Activated T-helper 9 cell treated with anti-CD3 and anti-CD28 coated beads, Interleukin-2, amount 50 U/mL, for 16 hours (primary cell): ENCODE measurements at regions not wholly inside any gene's neighbourhood (a gene's known extent, or its start where the extent isn't known, plus 50 kb on each side); places are given as distances from the start of the nearest gene placed in this dataset.
"Not testable (repeated sequence)": the region's sequence is repeated elsewhere in the genome, so short reads cannot be mapped to it uniquely, and the experiment has no call there.

Experiments used
- DNase-seq: peaks from one replicate; pipeline ENCODE4 v3.0.0-alpha.2; 2020; ENCODE audit warnings: low read depth

DNA sequence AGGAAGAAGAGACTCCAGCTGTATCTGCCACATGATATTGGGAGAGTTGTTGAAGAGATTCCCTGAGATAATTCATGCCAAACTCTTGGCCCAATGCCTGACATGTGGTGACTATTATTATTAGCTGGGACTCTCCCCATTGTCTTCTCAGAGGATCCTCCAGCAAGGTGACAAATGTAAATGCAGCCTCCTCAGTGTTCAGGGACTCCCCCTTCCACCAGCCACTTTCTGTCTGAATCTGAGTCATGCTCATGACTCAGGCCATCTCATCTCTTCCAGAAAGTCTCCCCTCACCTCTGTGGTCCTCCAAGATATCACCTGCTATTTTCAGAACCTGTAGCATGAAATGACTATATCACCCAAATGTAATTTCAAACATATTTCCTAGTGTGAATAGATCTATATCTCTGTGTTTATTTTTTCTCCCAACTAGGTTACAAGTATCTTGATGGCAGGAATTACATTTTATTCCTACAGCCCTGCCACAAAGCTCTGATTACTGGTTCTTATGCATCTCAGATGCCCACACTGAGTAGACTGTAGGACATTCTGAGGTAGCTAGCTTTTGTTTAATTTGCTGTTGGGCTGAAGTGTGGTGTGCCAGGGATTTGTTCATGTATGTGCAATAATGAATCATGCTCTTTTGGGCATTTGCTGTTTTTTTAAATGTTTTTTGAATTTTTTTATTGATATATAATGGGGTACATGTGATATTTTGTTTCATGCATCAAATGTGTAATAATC is 126.6 kb upstream of the IL12B start:
- peak; percentile 35 for DNase-seq

DNA sequence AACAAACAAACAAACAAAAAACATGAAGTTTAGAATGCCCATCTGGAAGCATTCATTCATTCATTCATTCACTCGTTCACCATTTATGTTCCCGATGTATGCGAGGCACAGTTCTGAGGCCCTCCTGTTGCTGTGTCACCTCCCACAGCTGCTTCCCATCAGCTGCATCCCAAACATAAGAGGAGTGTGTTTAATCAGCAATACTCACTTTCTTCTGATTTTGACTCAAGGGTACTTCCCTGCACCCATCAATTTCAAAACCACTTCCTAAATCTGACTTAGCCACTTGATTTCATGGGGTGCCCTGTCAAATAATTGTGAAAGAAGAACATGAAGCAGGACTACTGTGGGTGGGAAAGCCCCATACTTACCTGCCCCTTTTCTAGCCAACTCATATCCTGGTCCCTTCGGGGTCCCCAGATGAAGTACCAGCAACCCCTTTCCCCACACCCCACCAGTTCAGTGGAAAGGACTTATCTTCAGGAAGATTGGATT is 128.0 kb upstream of the IL12B start:
- DNase-seq = peak; percentile 15

DNA sequence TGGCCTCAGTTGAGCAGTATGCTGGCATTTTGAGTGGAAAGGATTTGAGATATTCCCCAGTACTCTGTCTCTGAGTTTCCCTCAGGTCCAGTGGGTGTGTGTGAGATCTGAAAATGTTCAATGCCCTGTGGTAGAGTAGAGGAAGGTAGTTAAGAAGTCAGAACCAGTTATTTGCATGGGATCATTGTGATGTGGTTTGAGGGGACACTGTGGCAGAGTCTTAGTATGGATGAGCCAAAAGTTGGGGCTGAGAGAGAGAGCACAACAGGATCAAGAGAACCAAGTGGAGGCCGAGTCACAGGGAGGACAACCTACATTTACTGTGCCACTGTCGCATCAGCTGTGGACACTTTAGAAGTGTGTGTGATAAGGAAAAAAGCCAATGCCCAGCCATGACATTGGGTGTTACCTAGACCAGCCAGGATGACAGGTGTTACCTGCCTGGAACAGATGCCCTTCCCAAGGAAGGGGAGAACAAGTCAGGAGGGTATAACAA is 128.9 kb upstream of the IL12B start:
- no peak for DNase-seq

DNA sequence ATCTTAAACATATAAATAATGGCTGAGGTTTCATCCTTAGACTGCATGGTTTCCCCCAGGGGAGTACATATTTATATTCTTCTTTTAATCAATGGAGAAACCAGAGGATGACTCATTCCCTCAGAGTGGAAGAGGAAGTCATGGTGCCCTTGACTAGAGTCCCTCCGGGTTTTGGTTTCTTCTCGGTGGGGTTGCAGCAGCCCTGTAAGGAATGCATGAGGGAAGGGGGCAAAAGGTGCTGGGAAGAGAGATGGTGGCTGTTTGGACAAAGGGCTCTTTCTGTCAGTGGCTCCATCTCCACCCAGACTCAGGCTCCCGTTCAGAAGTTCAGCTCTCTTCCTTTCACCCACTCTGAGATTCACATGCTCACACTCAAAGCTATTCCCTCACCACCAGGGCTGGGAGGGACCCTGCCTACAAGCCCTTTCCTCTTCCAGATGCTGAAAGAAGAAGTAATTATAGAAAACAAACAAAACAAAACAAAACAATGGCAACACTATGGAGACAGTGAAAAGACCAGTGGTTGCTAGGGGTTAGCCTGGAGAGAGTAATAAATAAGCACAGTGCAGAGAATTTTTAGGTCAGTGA is 129.8 kb upstream of the IL12B start:
- no peak for DNase-seq

DNA sequence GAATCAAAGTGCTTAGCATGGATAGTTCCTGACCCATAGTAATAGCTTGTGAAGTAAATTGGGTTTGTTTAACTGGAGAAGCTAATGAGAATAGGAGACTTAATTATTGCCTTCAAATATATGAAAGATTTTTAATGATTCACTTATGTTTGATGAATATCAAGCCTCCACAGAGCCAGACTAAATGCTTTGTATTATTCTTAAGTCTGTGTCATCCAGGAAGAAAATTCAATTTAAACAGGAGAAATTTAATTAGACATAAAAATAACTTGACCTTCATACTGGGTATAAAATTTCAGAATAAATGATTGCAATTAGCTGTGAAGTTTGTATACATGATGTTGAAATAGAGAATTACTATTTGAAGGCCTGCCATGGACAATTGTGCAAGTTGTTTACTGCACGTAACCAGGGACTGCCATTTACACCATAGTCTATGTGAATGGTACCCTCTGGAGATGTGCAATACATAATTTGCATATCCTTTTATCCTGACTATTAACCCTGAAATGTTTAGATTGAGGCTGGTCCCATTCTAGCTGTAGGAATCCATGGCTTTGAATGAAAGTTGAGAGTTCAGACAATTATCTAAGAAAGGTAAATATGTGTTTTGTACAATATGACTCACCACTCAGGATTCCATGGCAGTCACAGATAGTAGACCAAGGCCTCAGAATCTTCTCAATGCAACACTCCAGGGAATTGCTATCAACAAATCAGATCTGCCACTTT is 133.5 kb upstream of the IL12B start:
- no peak for DNase-seq

DNA sequence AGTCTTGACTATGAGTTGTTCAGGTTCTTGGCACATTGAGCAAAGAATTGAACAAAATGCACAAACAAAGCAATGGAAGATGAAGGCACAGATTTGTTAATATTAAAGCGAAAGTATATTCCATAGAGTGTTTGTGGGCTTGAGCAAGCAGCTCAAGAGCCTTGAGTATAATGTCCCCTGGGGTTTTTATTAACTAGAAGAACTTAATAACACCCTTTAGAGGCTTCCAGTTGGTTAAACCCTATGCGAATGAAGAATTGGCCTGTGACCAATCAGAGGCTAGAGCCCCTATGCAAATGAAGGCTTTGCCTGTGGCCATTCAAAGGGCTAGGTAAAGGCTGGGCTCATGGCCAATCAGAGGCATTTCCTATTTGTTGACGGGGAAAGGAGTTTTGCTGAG is 135.3 kb upstream of the IL12B start:
- no peak for DNase-seq

DNA sequence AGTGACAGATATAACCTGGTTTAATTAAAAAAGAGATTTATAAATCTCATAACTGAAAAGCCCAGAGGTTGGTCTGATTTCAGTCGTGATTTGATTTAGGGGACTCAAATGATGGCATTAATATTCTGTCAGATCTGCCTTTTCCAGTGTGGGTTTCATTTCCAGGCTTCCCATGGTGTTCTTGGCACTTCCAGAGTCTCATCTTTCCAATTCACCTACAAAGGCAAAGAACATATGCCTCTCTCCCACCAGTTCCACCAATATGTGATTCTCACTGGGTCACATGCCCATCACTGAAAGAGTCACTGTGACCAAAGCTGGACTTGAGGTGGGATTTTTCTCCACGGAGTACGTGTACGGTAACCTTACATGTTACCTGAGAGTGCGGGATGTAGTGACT is 137.4 kb upstream of the IL12B start:
- DNase-seq = no peak

DNA sequence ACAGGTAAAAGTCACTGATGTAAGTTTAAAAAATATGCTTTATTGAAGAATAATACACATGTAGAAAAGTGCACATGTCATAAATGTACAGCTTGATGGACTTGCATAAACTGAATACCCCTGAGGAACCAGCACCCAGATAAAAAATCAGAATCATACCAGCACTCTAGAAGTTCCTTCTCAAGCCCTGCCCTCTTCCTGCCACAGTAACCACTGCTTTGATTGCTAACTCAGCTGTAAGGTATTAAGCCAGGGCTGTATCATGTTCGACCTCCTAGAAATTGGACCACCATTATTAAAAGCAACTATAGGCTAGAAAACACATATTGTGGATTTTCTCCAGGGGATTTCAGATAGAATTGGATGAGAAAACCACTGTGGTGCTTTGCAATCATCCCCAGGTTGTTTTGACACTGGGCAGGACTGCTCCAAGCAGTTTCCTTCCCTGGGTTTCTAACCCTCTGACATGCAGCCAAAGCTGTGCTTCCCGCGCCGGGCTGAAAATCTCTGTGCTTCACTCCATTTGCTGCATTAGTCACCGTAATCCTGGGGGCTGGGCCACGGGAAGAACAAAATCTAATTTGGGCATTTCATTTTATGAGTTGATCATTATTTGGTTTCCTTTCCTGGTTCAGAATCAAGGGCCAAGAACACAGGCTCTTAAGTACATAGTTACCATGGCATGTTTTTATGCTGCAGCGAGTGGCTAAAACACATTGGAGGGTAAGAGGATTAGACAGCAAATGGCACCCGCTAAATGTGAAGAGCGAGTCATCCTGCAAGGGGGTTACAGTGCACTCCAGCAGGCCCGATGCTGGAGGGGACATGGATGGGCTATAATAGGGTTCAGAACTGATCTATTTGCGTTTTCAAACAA is 139.4 kb upstream of the IL12B start:
- DNase-seq = no peak

DNA sequence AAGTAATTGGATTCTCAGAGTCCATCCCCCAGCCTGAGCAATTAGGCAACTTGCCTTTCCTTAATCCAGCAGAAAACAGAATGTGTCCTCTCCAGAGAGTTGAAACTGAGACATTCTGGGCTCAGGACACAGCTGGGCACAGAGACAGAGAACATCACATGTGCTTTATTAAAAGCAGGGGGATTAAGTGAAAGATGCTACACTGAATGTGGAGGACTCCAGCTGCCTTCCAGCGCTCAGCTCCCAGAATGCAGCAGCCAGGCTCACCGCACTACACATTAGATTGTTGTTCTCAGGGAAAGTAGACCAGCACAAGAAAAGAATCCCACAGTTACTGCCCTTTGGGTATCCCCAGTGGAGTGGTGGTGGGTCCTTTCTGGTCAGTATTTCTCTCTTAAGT is 141.6 kb upstream of the IL12B start:
- no peak for DNase-seq

DNA sequence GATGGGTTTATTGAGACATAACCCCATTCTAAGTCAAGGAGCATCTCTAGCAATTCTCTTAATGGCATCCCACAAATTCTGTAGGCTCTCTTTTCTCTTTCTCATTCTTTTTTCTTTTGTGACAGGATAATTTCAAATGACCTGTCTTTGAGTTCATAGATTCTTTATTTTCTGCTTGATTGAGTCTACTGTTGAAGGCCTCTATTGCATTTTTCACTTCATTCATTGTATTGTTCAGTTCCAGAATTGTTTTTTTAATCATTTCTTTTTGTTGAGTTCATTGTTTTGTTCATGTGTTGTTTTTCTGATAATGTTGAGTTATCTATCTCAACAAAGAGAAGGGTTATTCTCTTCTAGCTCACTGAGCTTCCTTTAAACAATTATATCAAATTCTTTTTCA is 144.7 kb upstream of the IL12B start:
- DNase-seq = no peak

DNA sequence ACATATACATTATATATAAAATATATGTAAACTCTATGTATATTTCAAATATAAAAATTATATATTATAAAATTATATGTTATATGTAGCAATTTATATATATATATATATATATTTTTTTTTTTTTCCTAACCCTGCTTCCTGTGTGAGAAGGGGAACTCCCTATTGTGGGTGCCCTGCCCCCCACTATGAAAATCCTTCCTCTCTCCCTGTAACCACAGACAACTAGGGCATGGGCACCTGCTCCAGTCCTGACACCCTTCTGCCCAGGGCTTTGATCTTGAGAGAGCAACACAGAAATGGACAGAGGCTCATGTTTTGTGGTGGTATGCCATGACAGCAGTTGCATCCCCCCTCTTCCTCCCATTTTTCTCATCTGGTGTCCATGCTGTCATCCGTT is 148.7 kb upstream of the IL12B start:
- DNase-seq = no peak

DNA sequence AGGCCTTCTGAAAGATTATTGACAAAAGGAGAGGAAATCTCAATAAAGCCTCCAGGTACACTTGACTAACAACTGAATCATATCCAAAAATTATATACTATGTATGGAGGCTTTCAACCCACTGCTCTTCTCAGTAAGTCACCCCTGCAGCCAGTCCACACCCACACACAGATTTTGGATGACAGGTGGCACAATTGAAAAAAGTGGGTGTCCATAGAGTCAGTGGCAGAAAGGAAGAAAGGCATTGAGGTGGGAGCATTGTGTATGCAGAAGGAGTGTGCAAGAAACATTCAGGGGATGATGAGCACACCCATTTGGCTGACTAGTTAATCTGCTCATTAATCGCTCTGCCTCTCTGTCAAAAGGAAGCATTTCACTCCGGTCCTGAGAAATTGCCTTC is 150.6 kb upstream of the IL12B start:
- DNase-seq = no peak

DNA sequence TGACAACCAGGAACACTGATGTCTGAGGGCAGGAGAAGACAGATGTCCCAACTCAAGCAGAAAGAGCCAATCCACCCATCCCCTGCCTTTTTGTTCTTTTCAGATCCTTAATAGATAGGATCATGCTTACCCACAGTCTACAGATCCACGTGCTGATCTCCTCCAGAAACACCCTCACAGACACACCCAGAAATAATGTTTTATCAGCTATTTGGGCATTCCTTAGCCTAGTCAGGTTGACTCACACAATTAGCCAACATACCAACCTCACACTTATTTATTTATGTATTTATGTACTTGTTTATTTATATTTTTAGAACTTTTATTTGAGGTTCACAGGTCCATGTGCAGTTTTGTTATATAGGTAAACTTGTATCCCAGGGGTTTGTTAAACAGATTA is 151.5 kb upstream of the IL12B start:
- DNase-seq = no peak

DNA sequence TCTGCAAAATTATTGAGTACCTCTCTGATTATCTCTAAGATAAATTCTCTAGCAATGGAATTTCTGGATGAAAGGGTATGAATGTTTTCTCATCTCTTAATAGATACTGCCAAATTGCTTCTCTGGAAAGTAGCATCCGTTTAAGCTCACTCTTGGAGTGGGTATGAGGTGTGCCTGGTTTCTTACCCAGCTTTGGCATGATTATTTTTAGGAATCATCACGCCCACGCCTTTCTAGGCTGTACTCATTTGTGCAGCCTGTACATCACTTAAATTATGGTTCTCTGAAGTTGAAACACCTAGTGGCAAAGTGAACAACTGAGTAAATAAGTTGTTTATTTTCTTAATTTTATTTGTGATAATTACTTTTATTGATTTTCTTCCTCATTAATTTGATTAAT is 156.5 kb upstream of the IL12B start:
- DNase-seq = no peak

DNA sequence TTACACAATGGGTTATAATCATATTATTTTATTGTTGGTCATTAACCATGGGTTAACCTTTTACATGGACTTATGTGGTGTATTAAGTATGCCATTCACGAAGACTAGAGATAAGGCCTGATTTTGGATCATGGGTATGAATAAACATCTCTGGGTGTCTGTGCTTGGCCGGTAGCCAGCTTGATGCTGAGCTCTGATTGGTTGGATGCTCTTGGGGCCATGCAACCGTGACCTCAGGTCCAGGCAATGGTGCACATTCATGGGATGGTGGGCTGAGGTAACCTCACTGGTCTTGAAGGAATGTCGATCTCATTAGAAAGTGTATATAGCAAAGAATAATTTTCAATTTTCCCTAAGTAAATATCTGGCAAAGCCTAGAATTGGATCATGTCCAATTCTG is 158.2 kb upstream of the IL12B start:
- no peak for DNase-seq

DNA sequence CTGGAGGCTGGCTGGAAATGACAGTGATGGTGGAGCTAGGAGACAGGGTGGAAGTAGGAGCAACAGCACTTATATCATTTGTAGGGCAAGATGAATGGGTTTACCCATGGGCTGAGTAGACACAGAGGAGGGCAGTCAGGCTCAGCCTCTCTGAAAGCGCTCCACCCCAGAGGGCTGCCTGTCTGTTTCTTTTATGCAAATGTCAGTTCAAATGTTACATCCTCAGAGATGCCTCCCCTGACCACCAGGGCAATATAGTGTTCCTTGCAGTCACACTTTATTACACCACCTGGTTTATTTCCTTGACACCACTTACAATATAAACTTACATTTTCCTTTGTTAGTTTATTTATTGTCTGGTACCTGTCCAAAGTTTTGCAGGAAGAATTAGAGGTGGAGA is 159.5 kb upstream of the IL12B start:
- no peak for DNase-seq

DNA sequence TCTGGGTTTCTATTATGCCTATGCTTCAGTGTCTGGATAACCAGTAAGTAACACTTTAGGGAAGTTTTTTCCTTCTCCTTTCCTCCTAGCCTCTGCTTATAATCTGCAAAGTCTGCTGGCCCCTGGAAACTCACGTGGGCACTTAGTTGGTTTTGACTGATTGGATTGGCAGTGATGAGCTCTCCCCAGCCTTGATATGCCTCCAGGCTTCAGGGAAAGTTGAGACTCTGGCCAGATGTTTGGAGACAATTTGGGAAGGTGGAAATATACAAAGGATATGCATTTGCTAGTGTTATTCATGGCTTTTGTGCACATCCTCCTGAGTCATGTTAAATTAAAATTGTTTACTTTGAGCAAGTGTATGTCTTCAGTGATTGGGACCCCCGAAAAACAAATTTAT is 160.2 kb upstream of the IL12B start:
- DNase-seq = no peak

DNA sequence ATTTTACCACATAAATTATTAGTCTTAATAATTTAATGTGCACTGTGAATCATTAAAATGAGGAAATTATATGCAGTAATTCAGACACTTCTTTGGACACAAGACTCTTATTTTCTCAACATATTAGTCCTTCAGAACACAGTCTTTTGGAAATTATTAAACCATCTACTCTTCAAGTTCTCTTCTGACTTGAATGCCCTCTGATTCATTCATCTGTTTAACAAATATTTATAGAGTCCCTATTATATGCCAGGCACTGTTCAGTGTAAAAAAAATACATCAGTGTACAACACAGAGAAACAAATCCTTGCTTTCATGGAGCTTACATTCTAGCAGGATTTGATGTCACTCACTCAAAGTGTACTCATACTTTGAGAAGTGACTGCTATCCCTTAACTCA is 163.4 kb upstream of the IL12B start:
- no peak for DNase-seq

DNA sequence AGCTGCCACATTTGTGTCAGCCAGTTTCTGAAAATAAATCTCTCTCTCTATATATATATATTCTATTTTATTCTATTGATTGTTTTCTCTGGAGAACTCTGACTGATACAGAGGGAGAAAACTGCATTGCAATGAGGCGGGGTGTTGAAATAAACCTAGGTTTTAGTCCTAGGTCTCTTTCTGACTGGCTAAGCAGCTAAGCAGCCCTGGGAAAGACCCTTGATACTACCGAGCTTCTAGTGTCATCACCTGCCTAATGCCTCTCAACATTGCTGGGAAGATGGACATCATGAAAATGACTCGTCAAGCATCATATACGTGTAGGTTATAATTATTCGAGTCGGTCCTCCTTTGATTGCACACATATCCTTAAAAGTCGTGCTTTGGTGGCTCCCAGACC is 166.5 kb upstream of the IL12B start:
- DNase-seq = no peak

DNA sequence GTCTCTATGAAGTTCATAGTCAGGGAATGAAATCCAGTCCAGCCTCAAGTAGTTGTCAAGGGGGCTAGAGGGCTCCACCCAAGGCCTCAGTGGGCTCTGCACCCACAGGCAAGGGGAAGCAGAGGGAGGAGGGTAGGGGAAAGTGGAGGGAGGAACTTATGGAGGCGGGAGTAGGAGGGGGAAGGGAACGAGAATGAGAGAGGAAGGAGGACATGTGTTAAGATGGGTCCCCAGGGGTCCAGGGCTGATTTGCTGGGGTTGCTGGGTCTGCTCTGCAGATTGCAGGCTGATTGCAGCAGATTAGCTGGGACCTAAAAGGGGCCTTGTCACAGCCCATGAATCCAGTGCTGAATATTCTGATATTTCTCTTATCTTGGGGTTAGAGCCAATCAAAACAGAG is 166.9 kb upstream of the IL12B start:
- no peak for DNase-seq

DNA sequence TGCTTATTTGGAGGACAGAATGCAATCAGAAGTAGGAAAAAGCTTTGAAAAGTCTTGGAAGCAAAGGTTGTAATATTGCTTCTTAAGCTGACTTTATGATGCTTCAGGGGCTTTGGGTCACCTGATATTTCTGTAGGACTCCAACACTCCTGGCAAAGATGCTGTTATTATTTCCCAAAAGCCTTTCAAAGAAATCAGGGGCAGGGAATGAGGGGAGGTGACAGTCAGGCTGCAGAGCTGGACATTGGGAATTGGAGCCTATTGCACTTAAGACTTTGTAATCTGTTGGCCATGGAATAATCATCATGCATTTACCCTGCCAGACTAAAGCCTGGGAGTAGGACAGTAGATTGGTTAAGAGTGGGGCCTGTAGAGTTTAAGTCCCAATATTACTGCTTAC is 168.3 kb upstream of the IL12B start:
- DNase-seq = no peak

DNA sequence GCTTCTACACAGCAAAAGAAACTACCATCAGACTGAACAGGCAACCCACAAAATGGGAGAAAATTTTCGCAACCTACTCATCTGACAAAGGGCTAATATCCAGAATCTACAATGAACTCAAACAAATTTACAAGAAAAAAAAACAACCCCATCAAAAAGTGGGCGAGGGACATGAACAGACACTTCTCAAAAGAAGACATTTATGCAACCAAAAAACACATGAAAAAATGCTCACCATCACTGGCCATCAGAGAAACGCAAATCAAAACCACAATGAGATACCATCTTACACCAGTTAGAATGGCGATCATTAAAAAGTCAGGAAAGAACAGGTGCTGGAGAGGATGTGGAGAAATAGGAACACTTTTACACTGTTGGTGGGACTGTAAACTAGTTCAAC is 171.8 kb upstream of the IL12B start:
- DNase-seq = not testable (repeated sequence)
